T follicular helper cell (primary cell): ENCODE measurements at regions not wholly inside any gene's neighbourhood (a gene's known extent, or its start where the extent isn't known, plus 50 kb on each side); places are given as distances from the start of the nearest gene placed in this dataset.
"Not testable (repeated sequence)": the region's sequence is repeated elsewhere in the genome, so short reads cannot be mapped to it uniquely, and the experiment has no call there.

Experiments
- DNase-seq: peaks from one replicate; pipeline ENCODE4 v3.0.0-alpha.2; 2020; ENCODE audit warnings: low read depth

GRCh38 chr12:61915420-61915819 lies 344.8 kb upstream of the USP15 start:
- no peak for DNase-seq

- no peak for DNase-seq
Measured at GRCh38 chr12:61916831-61917230, 343.4 kb upstream of the USP15 start.

- no peak for DNase-seq
Measured at GRCh38 chr12:61919686-61920085, 340.5 kb upstream of the USP15 start.

- DNase-seq = no peak
Measured at GRCh38 chr12:61920230-61920629, 340.0 kb upstream of the USP15 start.

GRCh38 chr12:61923152-61923551 lies 337.1 kb upstream of the USP15 start:
- no peak for DNase-seq

- no peak for DNase-seq
Measured at GRCh38 chr12:61934564-61934963, 325.6 kb upstream of the USP15 start.

GRCh38 chr12:61939977-61940376 lies 320.2 kb upstream of the USP15 start:
- no peak for DNase-seq

- DNase-seq = no peak
Measured at GRCh38 chr12:61956545-61956944, 303.7 kb upstream of the USP15 start.

GRCh38 chr12:61974461-61974860 lies 285.7 kb upstream of the USP15 start:
- DNase-seq = no peak

- DNase-seq = no peak
Measured at GRCh38 chr12:61985830-61986229, 274.4 kb upstream of the USP15 start.

- no peak for DNase-seq
Measured at GRCh38 chr12:61987173-61987572, 273.0 kb upstream of the USP15 start.

GRCh38 chr12:61991661-61992060 lies 268.5 kb upstream of the USP15 start:
- no peak for DNase-seq

- no peak for DNase-seq
Measured at GRCh38 chr12:61993734-61994345, 266.4 kb upstream of the USP15 start.

GRCh38 chr12:61996717-61997116 lies 263.5 kb upstream of the USP15 start:
- DNase-seq = no peak

GRCh38 chr12:61998791-61999190 lies 261.4 kb upstream of the USP15 start:
- DNase-seq = no peak

- DNase-seq = no peak
Measured at GRCh38 chr12:61999311-61999710, 260.9 kb upstream of the USP15 start.

GRCh38 chr12:62001424-62001823 lies 258.8 kb upstream of the USP15 start:
- no peak for DNase-seq

- DNase-seq = no peak
Measured at GRCh38 chr12:62003226-62003625, 257.0 kb upstream of the USP15 start.

- DNase-seq = no peak
Measured at GRCh38 chr12:62003701-62004100, 256.5 kb upstream of the USP15 start.

- DNase-seq = no peak
Measured at GRCh38 chr12:62005615-62006014, 254.6 kb upstream of the USP15 start.

- no peak for DNase-seq
Measured at GRCh38 chr12:62006076-62006732, 254.0 kb upstream of the USP15 start.

- DNase-seq = no peak
Measured at GRCh38 chr12:62008703-62009102, 251.5 kb upstream of the USP15 start.

- no peak for DNase-seq
Measured at GRCh38 chr12:62009445-62009844, 250.8 kb upstream of the USP15 start.

GRCh38 chr12:62010331-62010906 lies 249.8 kb upstream of the USP15 start:
- DNase-seq = not testable (repeated sequence)
